HG03469 (cell line): ENCODE measurements at regions not wholly inside any gene's neighbourhood (a gene's known extent, or its start where the extent isn't known, plus 50 kb on each side); places are given as distances from the start of the nearest gene placed in this dataset.
"Not testable (repeated sequence)": the region's sequence is repeated elsewhere in the genome, so short reads cannot be mapped to it uniquely, and the experiment has no call there.

ENCODE experiments used
- ATAC-seq: cut with Tn5 transposase; IDR thresholded peaks from one replicate; pipeline ENCODE4 v1.9.1; 2021; ENCODE audit warnings: mild to moderate bottlenecking, moderate library complexity, moderate number of reproducible peaks; ENCODE audit not compliant: unreplicated experiment

- no peak for ATAC-seq
Observed at GRCh38 chr15:38117781-38118180, 134.9 kb upstream of the SPRED1 start.

GRCh38 chr15:38119865-38120264, 132.8 kb upstream of the SPRED1 start:
- ATAC-seq, result not testable (repeated sequence)

- ATAC-seq, result no peak
Observed at GRCh38 chr15:38127306-38127771, 125.3 kb upstream of the SPRED1 start.

GRCh38 chr15:38128341-38128781, 124.3 kb upstream of the SPRED1 start:
- no peak for ATAC-seq

- no peak for ATAC-seq
Observed at GRCh38 chr15:38128921-38129320, 123.7 kb upstream of the SPRED1 start.

- ATAC-seq, result peak; percentile 40
Observed at GRCh38 chr15:38129531-38130204, 123.0 kb upstream of the SPRED1 start.

- peak; percentile 9 for ATAC-seq
Observed at GRCh38 chr15:38130205-38130567, 122.5 kb upstream of the SPRED1 start.

- ATAC-seq, result peak; percentile 47
Observed at GRCh38 chr15:38130740-38131498, 121.7 kb upstream of the SPRED1 start.

- no peak for ATAC-seq
Observed at GRCh38 chr15:38134252-38134651, 118.4 kb upstream of the SPRED1 start.

- not testable (repeated sequence) for ATAC-seq
Observed at GRCh38 chr15:38142195-38142594, 110.4 kb upstream of the SPRED1 start.

- ATAC-seq, result no peak
Observed at GRCh38 chr15:38144921-38145320, 107.7 kb upstream of the SPRED1 start.

GRCh38 chr15:38145651-38146111, 107.0 kb upstream of the SPRED1 start:
- no peak for ATAC-seq

GRCh38 chr15:38147246-38147645, 105.4 kb upstream of the SPRED1 start:
- no peak for ATAC-seq

- no peak for ATAC-seq
Observed at GRCh38 chr15:38148471-38148870, 104.2 kb upstream of the SPRED1 start.

GRCh38 chr15:38149315-38149714, 103.3 kb upstream of the SPRED1 start:
- no peak for ATAC-seq

GRCh38 chr15:38150148-38150547, 102.5 kb upstream of the SPRED1 start:
- ATAC-seq, result no peak

- ATAC-seq, result no peak
Observed at GRCh38 chr15:38150794-38151193, 101.8 kb upstream of the SPRED1 start.

- ATAC-seq, result no peak
Observed at GRCh38 chr15:38153781-38154180, 98.9 kb upstream of the SPRED1 start.

GRCh38 chr15:38154255-38154654, 98.4 kb upstream of the SPRED1 start:
- no peak for ATAC-seq

- ATAC-seq, result no peak
Observed at GRCh38 chr15:38154837-38155236, 97.8 kb upstream of the SPRED1 start.

GRCh38 chr15:38163658-38164057, 89.0 kb upstream of the SPRED1 start:
- ATAC-seq, result no peak

- no peak for ATAC-seq
Observed at GRCh38 chr15:38164061-38164460, 88.6 kb upstream of the SPRED1 start.
